ENCODE measurements at regions not wholly inside any gene's neighbourhood (a gene's known extent, or its start where the extent isn't known, plus 50 kb on each side); places are given as distances from the start of the nearest gene placed in this dataset.

DNA sequence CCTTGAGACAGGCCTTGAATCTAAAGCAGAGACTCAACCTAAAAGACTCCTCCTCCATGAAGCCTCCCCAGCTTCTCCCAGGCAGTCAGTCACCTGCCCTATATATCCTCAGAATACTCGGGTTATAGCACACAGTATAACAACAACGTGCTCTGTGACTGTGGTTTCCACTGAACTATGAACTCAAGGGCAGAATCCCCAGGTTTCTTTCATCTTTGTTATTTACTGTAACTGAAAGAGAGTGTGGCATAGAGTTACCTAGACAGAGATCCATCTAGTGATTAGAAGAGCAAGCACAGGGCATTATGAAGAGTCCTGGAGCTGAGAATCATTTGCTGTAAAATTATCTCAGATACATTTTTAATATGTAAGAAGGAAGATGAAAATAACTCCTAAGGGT, 281.6 kb upstream of the ZNF521 start:
- TF ChIP-seq, protein P1, sequence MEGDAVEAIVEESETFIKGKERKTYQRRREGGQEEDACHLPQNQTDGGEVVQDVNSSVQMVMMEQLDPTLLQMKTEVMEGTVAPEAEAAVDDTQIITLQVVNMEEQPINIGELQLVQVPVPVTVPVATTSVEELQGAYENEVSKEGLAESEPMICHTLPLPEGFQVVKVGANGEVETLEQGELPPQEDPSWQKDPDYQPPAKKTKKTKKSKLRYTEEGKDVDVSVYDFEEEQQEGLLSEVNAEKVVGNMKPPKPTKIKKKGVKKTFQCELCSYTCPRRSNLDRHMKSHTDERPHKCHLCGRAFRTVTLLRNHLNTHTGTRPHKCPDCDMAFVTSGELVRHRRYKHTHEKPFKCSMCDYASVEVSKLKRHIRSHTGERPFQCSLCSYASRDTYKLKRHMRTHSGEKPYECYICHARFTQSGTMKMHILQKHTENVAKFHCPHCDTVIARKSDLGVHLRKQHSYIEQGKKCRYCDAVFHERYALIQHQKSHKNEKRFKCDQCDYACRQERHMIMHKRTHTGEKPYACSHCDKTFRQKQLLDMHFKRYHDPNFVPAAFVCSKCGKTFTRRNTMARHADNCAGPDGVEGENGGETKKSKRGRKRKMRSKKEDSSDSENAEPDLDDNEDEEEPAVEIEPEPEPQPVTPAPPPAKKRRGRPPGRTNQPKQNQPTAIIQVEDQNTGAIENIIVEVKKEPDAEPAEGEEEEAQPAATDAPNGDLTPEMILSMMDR (IDR thresholded peaks at IDR 0.05) = no peak
- TF ChIP-seq RAD21 (conservative IDR thresholded peaks at IDR 0.05 in 1 of 2, IDR thresholded peaks at IDR 0.05 in 1 of 2) (no peak), JUNB (IDR thresholded peaks at IDR 0.05) (no peak), NPAS2 (CRISPR knock-in tag; IDR thresholded peaks at IDR 0.05; ENCODE audit: borderline replicate concordance) (no peak), EHMT2 (IDR thresholded peaks at IDR 0.05; ENCODE audit: low read depth) (no peak), RFX5 (IDR thresholded peaks at IDR 0.05) (no peak), CHD2 (IDR thresholded peaks at IDR 0.05; ENCODE audit: low read length, partially characterized antibody) (no peak), POLR2AphosphoS2 (conservative IDR thresholded peaks at IDR 0.05; ENCODE audit: low read length) (no peak), CHD4 (IDR thresholded peaks at IDR 0.05; ENCODE audit: borderline replicate concordance) (no peak)
- TF ChIP-seq, protein P2, sequence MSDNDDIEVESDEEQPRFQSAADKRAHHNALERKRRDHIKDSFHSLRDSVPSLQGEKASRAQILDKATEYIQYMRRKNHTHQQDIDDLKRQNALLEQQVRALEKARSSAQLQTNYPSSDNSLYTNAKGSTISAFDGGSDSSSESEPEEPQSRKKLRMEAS (IDR thresholded peaks at IDR 0.05) = no peak

All from A549 (cell line).